Activated T-helper 17 cell treated with anti-CD3 and anti-CD28 coated beads, Interleukin-2, amount 50 U/mL, for 72 hours (primary cell): ENCODE measurements at regions not wholly inside any gene's neighbourhood (a gene's known extent, or its start where the extent isn't known, plus 50 kb on each side); places are given as distances from the start of the nearest gene placed in this dataset.
"Not testable (repeated sequence)": the region's sequence is repeated elsewhere in the genome, so short reads cannot be mapped to it uniquely, and the experiment has no call there.

Experiments used
- ATAC-seq: fragments of 150-1000 bp; cut with Tn5 transposase; replicated peaks from 2 replicates; pipeline ENCODE4 v1.10.0; 2021; ENCODE audit warnings: mild to moderate bottlenecking, moderate library complexity
- H3K27ac Mint-ChIP-seq: one replicate; pipeline ENCODE4 v1.8.0; 2022; ENCODE audit warnings: mixed read lengths
- H3K27me3 Mint-ChIP-seq: one replicate; pipeline ENCODE4 v1.8.0; 2022; ENCODE audit warnings: mixed read lengths
- H3K36me3 Mint-ChIP-seq: one replicate; pipeline ENCODE4 v1.8.0; 2022; ENCODE audit warnings: low read depth, mild to moderate bottlenecking, mixed read lengths
- H3K4me1 Mint-ChIP-seq: one replicate; pipeline ENCODE4 v1.8.0; 2022; ENCODE audit warnings: mixed read lengths
- H3K4me3 Mint-ChIP-seq: one replicate; pipeline ENCODE4 v1.8.0; 2022; ENCODE audit warnings: mild to moderate bottlenecking, mixed read lengths
- H3K9me3 Mint-ChIP-seq: one replicate; pipeline ENCODE4 v1.8.0; 2022; ENCODE audit warnings: mixed read lengths

GRCh38 chr7:3162798-3163197 lies 119.1 kb upstream of the CARD11 start:
- not testable (repeated sequence) for H3K27ac Mint-ChIP-seq, H3K4me1 Mint-ChIP-seq, ATAC-seq, H3K27me3 Mint-ChIP-seq, H3K9me3 Mint-ChIP-seq, H3K4me3 Mint-ChIP-seq, H3K36me3 Mint-ChIP-seq

GRCh38 chr7:3164380-3164792 lies 120.7 kb upstream of the CARD11 start:
- ATAC-seq: no peak
- H3K9me3 Mint-ChIP-seq: no peaks in the 10 kb centered on the region
- no peak overlapping the region for H3K27ac Mint-ChIP-seq
- H3K36me3 Mint-ChIP-seq: no peaks in the 10 kb centered on the region
- H3K27me3 Mint-ChIP-seq: peaks cover 11% of the 10 kb centered on the region
- no peaks in the 10 kb centered on the region for H3K4me1 Mint-ChIP-seq
- no peak overlapping the region for H3K4me3 Mint-ChIP-seq

- no peaks in the 10 kb centered on the region for H3K36me3 Mint-ChIP-seq
- H3K4me3 Mint-ChIP-seq: no peak overlapping the region
- no peak for ATAC-seq
- H3K4me1 Mint-ChIP-seq: no peaks in the 10 kb centered on the region
- no peak overlapping the region for H3K27ac Mint-ChIP-seq
- no peaks in the 10 kb centered on the region for H3K9me3 Mint-ChIP-seq
- peaks cover 15% of the 10 kb centered on the region for H3K27me3 Mint-ChIP-seq
These were observed 122.3 kb upstream of the CARD11 start for GRCh38 chr7:3165681-3166580.

- Mint-ChIP-seq H3K9me3 (no peaks in the 10 kb centered on the region), H3K27me3 (peaks cover 21% of the 10 kb centered on the region), H3K36me3 (no peaks in the 10 kb centered on the region), H3K4me1 (no peaks in the 10 kb centered on the region), H3K4me3 (no peak overlapping the region), H3K27ac (no peak overlapping the region)
- no peak for ATAC-seq
These were observed 123.9 kb upstream of the CARD11 start for GRCh38 chr7:3167551-3167950.

- H3K4me3 Mint-ChIP-seq: no peak overlapping the region
- H3K36me3 Mint-ChIP-seq: no peaks in the 10 kb centered on the region
- no peaks in the 10 kb centered on the region for H3K9me3 Mint-ChIP-seq
- ATAC-seq: no peak
- H3K27me3 Mint-ChIP-seq: peaks cover 23% of the 10 kb centered on the region
- no peaks in the 10 kb centered on the region for H3K4me1 Mint-ChIP-seq
- no peak overlapping the region for H3K27ac Mint-ChIP-seq
These were observed 124.7 kb upstream of the CARD11 start for GRCh38 chr7:3168370-3168769.

GRCh38 chr7:3168869-3169268 lies 125.2 kb upstream of the CARD11 start:
- Mint-ChIP-seq H3K27me3 (peaks cover 24% of the 10 kb centered on the region), H3K9me3 (no peaks in the 10 kb centered on the region), H3K4me1 (no peaks in the 10 kb centered on the region), H3K36me3 (no peaks in the 10 kb centered on the region), H3K27ac (no peak overlapping the region), H3K4me3 (no peak overlapping the region)
- no peak for ATAC-seq

GRCh38 chr7:3172768-3173280 lies 128.2 kb upstream of the SDK1 start:
- no peaks in the 10 kb centered on the region for H3K4me1 Mint-ChIP-seq
- H3K36me3 Mint-ChIP-seq: no peaks in the 10 kb centered on the region
- no peaks in the 10 kb centered on the region for H3K9me3 Mint-ChIP-seq
- H3K27me3 Mint-ChIP-seq: peaks cover 23% of the 10 kb centered on the region
- peak overlapping the region; percentile 34 for H3K27ac Mint-ChIP-seq
- no peak for ATAC-seq
- no peak overlapping the region for H3K4me3 Mint-ChIP-seq

GRCh38 chr7:3174515-3175284 lies 126.4 kb upstream of the SDK1 start:
- no peak overlapping the region for H3K4me3 Mint-ChIP-seq
- H3K36me3 Mint-ChIP-seq: no peaks in the 10 kb centered on the region
- peaks cover 15% of the 10 kb centered on the region for H3K27me3 Mint-ChIP-seq
- H3K9me3 Mint-ChIP-seq: no peaks in the 10 kb centered on the region
- no peak overlapping the region for H3K27ac Mint-ChIP-seq
- ATAC-seq: no peak
- no peaks in the 10 kb centered on the region for H3K4me1 Mint-ChIP-seq

- H3K4me1 Mint-ChIP-seq: no peaks in the 10 kb centered on the region
- H3K4me3 Mint-ChIP-seq: no peak overlapping the region
- ATAC-seq: no peak
- H3K36me3 Mint-ChIP-seq: no peaks in the 10 kb centered on the region
- H3K27me3 Mint-ChIP-seq: peaks cover 12% of the 10 kb centered on the region
- H3K9me3 Mint-ChIP-seq: no peaks in the 10 kb centered on the region
- no peak overlapping the region for H3K27ac Mint-ChIP-seq
These were observed 125.7 kb upstream of the SDK1 start for GRCh38 chr7:3175285-3175902.

- Mint-ChIP-seq H3K4me1 (no peaks in the 10 kb centered on the region), H3K4me3 (no peak overlapping the region), H3K9me3 (no peaks in the 10 kb centered on the region), H3K27ac (no peak overlapping the region), H3K27me3 (peaks cover 11% of the 10 kb centered on the region), H3K36me3 (no peaks in the 10 kb centered on the region)
- no peak for ATAC-seq
These were observed 124.7 kb upstream of the SDK1 start for GRCh38 chr7:3176112-3177000.

- no peak overlapping the region for H3K4me3 Mint-ChIP-seq
- peaks cover 6% of the 10 kb centered on the region for H3K27me3 Mint-ChIP-seq
- no peaks in the 10 kb centered on the region for H3K9me3 Mint-ChIP-seq
- ATAC-seq: no peak
- H3K36me3 Mint-ChIP-seq: no peaks in the 10 kb centered on the region
- H3K27ac Mint-ChIP-seq: no peak overlapping the region
- H3K4me1 Mint-ChIP-seq: no peaks in the 10 kb centered on the region
These were observed 123.8 kb upstream of the SDK1 start for GRCh38 chr7:3177271-3177670.

- Mint-ChIP-seq H3K9me3 (no peaks in the 10 kb centered on the region), H3K27me3 (no peaks in the 10 kb centered on the region), H3K4me1 (no peaks in the 10 kb centered on the region), H3K4me3 (no peak overlapping the region), H3K27ac (no peak overlapping the region), H3K36me3 (no peaks in the 10 kb centered on the region)
- ATAC-seq: no peak
These were observed 121.6 kb upstream of the SDK1 start for GRCh38 chr7:3179456-3179855.

GRCh38 chr7:3180604-3181003 lies 120.4 kb upstream of the SDK1 start:
- Mint-ChIP-seq H3K9me3 (no peaks in the 10 kb centered on the region), H3K4me3 (no peak overlapping the region), H3K4me1 (no peaks in the 10 kb centered on the region), H3K36me3 (no peaks in the 10 kb centered on the region), H3K27ac (no peak overlapping the region), H3K27me3 (no peaks in the 10 kb centered on the region)
- ATAC-seq: no peak

- H3K9me3 Mint-ChIP-seq, H3K27me3 Mint-ChIP-seq, H3K27ac Mint-ChIP-seq, ATAC-seq, H3K4me1 Mint-ChIP-seq, H3K36me3 Mint-ChIP-seq, H3K4me3 Mint-ChIP-seq: not testable (repeated sequence)
These were observed 119.0 kb upstream of the SDK1 start for GRCh38 chr7:3182055-3182454.
